ENCODE measurements at regions not wholly inside any gene's neighbourhood (a gene's known extent, or its start where the extent isn't known, plus 50 kb on each side); places are given as distances from the start of the nearest gene placed in this dataset.
A peak's percentile ranks its signal among the peaks of the same experiment; 100 is the strongest.

- Histone ChIP-seq H3K4me3 (ENCODE audit: low read length) (no peak overlapping the region), H3K27ac (ENCODE audit: low read length) (no peak overlapping the region), H2AFZ (ENCODE audit: low read length) (no peak overlapping the region), H3K9ac (ENCODE audit: low read length) (no peak overlapping the region), H3K27me3 (ENCODE audit: low read length) (no peaks in the 10 kb centered on the region), H3K9me2 (replicated peaks; ENCODE audit: insufficient read depth, low read length) (no peaks in the 10 kb centered on the region), H3K4me1 (ENCODE audit: low read length) (no peaks in the 10 kb centered on the region), H3K9me3 (ENCODE audit: low read length) (no peaks in the 10 kb centered on the region), H4K20me1 (ENCODE audit: insufficient read depth, low read depth, low read length) (no peaks in the 10 kb centered on the region), H3K36me3 (ENCODE audit: insufficient read depth, low read length) (no peaks in the 10 kb centered on the region), H3K79me2 (ENCODE audit: low read length) (no peaks in the 10 kb centered on the region), H3K4me2 (ENCODE audit: low read depth, low read length, poor library complexity, severe bottlenecking) (no peak overlapping the region)
- DNase-seq: peak; percentile 21
Measured at GRCh38 chr18:47585136-47585535, 333.7 kb upstream of the SKOR2 start.

DNA sequence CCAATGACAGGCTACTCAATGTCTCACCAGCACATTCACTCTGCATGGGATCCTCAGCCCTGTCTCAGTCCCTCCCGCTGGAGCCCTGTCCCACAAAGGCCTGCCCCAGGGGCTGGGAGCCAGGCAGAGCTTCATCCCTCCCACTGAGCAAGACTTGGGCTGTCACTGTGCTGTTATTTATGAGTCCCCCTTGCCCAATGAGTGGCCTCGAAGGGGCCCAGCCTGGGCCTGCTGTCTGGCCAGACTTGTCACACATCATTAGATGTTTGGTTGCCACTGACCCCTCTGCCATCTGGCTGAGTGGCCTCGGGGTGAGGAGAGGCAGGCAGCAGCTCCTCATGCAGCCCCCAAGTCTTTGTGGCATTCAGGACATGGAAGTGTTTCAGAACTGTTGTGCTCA lies 330.6 kb upstream of the SKOR2 start:
- Histone ChIP-seq H3K27me3 (ENCODE audit: low read length) (no peaks in the 10 kb centered on the region), H3K4me1 (ENCODE audit: low read length) (no peaks in the 10 kb centered on the region), H3K9me2 (replicated peaks; ENCODE audit: insufficient read depth, low read length) (no peaks in the 10 kb centered on the region), H3K9me3 (ENCODE audit: low read length) (no peaks in the 10 kb centered on the region), H3K36me3 (ENCODE audit: insufficient read depth, low read length) (no peaks in the 10 kb centered on the region), H3K27ac (ENCODE audit: low read length) (no peak overlapping the region), H4K20me1 (ENCODE audit: insufficient read depth, low read depth, low read length) (no peaks in the 10 kb centered on the region), H3K4me3 (ENCODE audit: low read length) (no peak overlapping the region), H3K79me2 (ENCODE audit: low read length) (no peaks in the 10 kb centered on the region), H3K9ac (ENCODE audit: low read length) (no peak overlapping the region), H3K4me2 (ENCODE audit: low read depth, low read length, poor library complexity, severe bottlenecking) (no peak overlapping the region), H2AFZ (ENCODE audit: low read length) (no peak overlapping the region)
- no peak for DNase-seq

- Histone ChIP-seq H3K36me3 (ENCODE audit: insufficient read depth, low read length) (no peaks in the 10 kb centered on the region), H3K27ac (ENCODE audit: low read length) (no peak overlapping the region), H3K79me2 (ENCODE audit: low read length) (no peaks in the 10 kb centered on the region), H3K9me3 (ENCODE audit: low read length) (no peaks in the 10 kb centered on the region), H3K4me2 (ENCODE audit: low read depth, low read length, poor library complexity, severe bottlenecking) (no peak overlapping the region), H3K4me1 (ENCODE audit: low read length) (no peaks in the 10 kb centered on the region), H2AFZ (ENCODE audit: low read length) (no peak overlapping the region), H3K4me3 (ENCODE audit: low read length) (no peak overlapping the region), H4K20me1 (ENCODE audit: insufficient read depth, low read depth, low read length) (no peaks in the 10 kb centered on the region), H3K9ac (ENCODE audit: low read length) (no peak overlapping the region), H3K9me2 (replicated peaks; ENCODE audit: insufficient read depth, low read length) (no peaks in the 10 kb centered on the region), H3K27me3 (ENCODE audit: low read length) (no peaks in the 10 kb centered on the region)
- no peak for DNase-seq
Measured at GRCh38 chr18:47577520-47577919, 326.1 kb upstream of the SKOR2 start.

DNA sequence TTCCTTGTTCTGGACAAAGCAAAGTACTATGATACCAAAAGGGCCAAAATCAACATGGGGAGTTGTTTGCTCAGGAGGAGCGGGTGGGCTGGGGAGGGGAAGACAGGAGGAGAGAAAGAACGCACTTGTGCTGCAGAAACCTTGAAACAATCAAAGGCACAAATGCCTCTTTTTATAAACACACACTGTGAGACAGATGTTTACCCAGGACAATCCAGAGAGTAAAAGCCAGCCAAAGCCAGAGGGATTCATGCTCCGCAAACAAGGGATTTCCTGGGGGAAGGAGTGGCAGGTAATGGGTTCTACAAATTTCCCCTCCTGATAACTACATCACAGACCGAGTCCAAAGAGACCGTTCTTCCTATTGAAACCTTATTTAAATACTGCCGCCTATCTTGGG lies 323.5 kb upstream of the SKOR2 start:
- Histone ChIP-seq H3K9me3 (ENCODE audit: low read length) (no peaks in the 10 kb centered on the region), H3K79me2 (ENCODE audit: low read length) (no peaks in the 10 kb centered on the region), H3K4me1 (ENCODE audit: low read length) (no peaks in the 10 kb centered on the region), H3K4me3 (ENCODE audit: low read length) (no peak overlapping the region), H2AFZ (ENCODE audit: low read length) (no peak overlapping the region), H4K20me1 (ENCODE audit: insufficient read depth, low read depth, low read length) (no peaks in the 10 kb centered on the region), H3K27me3 (ENCODE audit: low read length) (no peaks in the 10 kb centered on the region), H3K9me2 (replicated peaks; ENCODE audit: insufficient read depth, low read length) (no peaks in the 10 kb centered on the region), H3K36me3 (ENCODE audit: insufficient read depth, low read length) (no peaks in the 10 kb centered on the region), H3K27ac (ENCODE audit: low read length) (no peak overlapping the region), H3K4me2 (ENCODE audit: low read depth, low read length, poor library complexity, severe bottlenecking) (no peak overlapping the region), H3K9ac (ENCODE audit: low read length) (no peak overlapping the region)
- DNase-seq: no peak

DNA sequence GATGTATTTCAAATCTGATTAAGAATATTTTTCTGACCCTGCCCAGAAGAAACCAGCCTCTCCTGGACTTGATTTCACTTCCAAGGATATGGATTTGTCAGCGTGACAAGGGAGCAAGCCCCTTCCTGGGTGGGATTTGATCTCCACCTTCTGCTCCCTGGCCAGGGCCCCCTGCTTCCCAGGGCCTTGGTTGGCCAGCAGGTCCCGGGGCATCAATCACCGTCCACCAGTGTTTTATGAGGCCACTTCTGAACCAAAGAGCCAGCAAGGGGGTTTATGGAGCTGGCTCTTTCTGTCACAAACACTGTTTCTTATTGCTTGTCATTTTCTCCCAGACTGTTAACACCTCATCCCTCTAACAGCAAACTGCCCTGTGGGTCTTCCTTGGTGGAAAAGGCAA lies 320.5 kb upstream of the SKOR2 start:
- Histone ChIP-seq H2AFZ (ENCODE audit: low read length) (no peak overlapping the region), H3K9me3 (ENCODE audit: low read length) (no peaks in the 10 kb centered on the region), H3K27me3 (ENCODE audit: low read length) (no peaks in the 10 kb centered on the region), H3K9me2 (replicated peaks; ENCODE audit: insufficient read depth, low read length) (no peaks in the 10 kb centered on the region), H3K4me1 (ENCODE audit: low read length) (no peaks in the 10 kb centered on the region), H3K4me3 (ENCODE audit: low read length) (no peak overlapping the region), H3K27ac (ENCODE audit: low read length) (no peak overlapping the region), H3K79me2 (ENCODE audit: low read length) (no peaks in the 10 kb centered on the region), H4K20me1 (ENCODE audit: insufficient read depth, low read depth, low read length) (no peaks in the 10 kb centered on the region), H3K4me2 (ENCODE audit: low read depth, low read length, poor library complexity, severe bottlenecking) (no peak overlapping the region), H3K9ac (ENCODE audit: low read length) (no peak overlapping the region), H3K36me3 (ENCODE audit: insufficient read depth, low read length) (no peaks in the 10 kb centered on the region)
- DNase-seq: no peak

DNA sequence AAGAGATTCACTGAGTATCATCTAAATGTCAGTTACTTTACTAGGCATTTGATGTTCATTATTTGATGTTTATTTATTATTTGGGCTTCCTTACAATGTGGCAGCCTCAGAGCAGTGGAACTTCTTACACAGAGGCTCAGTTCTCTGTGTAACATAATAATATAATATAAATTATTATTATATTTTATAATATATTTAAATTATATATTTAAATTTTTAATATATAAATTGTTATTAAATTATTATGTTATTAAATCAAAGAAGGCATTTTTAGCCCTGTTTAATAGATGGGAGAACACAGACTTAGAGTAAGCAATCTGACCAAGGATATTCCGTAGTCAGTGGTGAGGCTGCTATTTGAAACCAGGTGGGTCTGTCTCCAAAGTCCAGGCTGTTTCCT lies 315.3 kb upstream of the SKOR2 start:
- H3K9me3 ChIP-seq (ENCODE audit: low read length): no peaks in the 10 kb centered on the region
- H3K9ac ChIP-seq (ENCODE audit: low read length): no peak overlapping the region
- H4K20me1 ChIP-seq (ENCODE audit: insufficient read depth, low read depth, low read length): no peaks in the 10 kb centered on the region
- H2AFZ ChIP-seq (ENCODE audit: low read length): no peak overlapping the region
- H3K4me2 ChIP-seq (ENCODE audit: low read depth, low read length, poor library complexity, severe bottlenecking): no peak overlapping the region
- no peaks in the 10 kb centered on the region for H3K9me2 ChIP-seq (replicated peaks; ENCODE audit: insufficient read depth, low read length)
- no peak overlapping the region for H3K27ac ChIP-seq (ENCODE audit: low read length)
- H3K79me2 ChIP-seq (ENCODE audit: low read length): no peaks in the 10 kb centered on the region
- DNase-seq: no peak
- H3K27me3 ChIP-seq (ENCODE audit: low read length): no peaks in the 10 kb centered on the region
- H3K36me3 ChIP-seq (ENCODE audit: insufficient read depth, low read length): no peaks in the 10 kb centered on the region
- H3K4me1 ChIP-seq (ENCODE audit: low read length): no peaks in the 10 kb centered on the region
- no peak overlapping the region for H3K4me3 ChIP-seq (ENCODE audit: low read length)

DNA sequence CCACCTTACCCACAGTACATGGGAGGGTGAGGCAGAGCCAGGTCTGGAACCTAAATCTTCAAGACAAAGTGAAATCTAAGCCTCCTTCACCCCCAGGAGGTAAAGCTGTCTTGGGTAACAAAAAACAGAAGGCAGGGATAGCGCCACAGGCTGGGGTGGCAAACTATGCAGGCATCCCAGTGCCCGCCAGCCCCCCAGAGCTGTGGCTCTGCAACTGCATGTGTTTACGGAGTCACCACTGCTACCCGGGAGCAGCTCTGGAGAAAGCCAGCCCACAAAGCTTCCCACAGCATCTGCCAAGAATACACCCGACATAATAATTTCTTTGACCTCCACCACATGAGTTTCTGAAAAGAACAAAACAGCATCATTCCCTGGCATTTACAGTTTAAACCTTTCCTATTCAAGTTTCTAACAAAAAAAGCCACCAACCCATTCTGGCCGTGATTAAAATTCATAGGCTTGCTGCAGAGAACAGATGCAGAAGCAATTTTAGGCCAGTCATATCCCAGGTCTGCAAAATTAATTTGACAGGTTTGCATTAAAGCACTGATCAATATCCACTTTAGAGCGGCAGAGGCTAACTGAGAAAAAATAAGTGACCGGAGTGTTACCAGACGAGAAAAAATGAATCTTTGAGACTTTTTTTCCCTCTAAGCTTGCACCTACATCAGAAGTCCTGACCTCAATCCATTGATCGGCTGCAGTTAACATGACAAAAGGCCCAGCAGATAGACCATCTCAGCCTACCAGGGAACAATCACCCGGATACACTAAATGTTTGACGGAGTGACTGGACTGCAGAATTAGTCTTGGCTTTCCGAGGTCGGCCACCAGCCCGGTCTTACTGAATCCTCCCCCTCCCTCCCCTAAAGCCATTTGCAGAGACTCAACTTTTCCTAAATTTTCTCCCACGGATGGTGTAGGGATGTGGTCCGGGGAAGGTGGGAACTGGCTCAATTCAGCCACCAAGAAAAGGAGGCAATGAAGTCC lies 309.6 kb upstream of the SKOR2 start:
- Histone ChIP-seq H3K9me2 (replicated peaks; ENCODE audit: insufficient read depth, low read length) (no peaks in the 10 kb centered on the region), H2AFZ (ENCODE audit: low read length) (no peak overlapping the region), H3K4me2 (ENCODE audit: low read depth, low read length, poor library complexity, severe bottlenecking) (no peak overlapping the region), H3K4me3 (ENCODE audit: low read length) (no peak overlapping the region), H4K20me1 (ENCODE audit: insufficient read depth, low read depth, low read length) (no peaks in the 10 kb centered on the region), H3K4me1 (ENCODE audit: low read length) (no peaks in the 10 kb centered on the region), H3K27me3 (ENCODE audit: low read length) (no peaks in the 10 kb centered on the region), H3K9me3 (ENCODE audit: low read length) (no peaks in the 10 kb centered on the region), H3K27ac (ENCODE audit: low read length) (no peak overlapping the region), H3K79me2 (ENCODE audit: low read length) (no peaks in the 10 kb centered on the region), H3K9ac (ENCODE audit: low read length) (no peak overlapping the region), H3K36me3 (ENCODE audit: insufficient read depth, low read length) (no peaks in the 10 kb centered on the region)
- no peak for DNase-seq

DNA sequence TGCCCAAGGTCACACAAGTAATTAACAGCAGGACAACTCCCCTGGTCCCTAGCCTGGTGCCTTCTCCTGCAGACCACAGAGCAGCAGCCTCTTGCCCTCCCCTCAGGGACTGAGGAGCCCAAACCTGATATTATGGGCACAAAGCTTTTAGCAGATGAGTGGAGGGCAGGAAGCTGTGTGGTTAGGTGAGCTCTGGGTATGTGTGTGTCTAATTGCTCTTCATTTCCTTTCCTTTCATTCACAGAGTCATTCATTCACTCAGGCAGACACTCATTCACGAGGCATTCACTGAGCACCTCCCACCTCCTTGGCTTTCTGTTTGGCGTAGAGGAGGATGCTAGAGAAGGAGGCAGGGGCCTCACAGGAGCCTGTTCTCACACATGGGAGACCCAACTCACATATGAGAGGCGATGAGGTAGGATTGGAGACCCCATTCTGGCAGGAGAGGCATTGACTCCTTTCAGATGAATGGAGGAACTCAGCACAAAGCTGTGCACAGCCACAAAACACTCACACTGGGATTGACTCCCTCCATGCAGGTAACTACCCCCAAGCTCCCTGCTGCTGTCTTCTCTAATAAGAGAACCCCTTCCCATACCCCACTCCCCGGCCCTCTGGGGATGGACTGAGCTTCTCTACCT lies 306.8 kb upstream of the SKOR2 start:
- H3K36me3 ChIP-seq (ENCODE audit: insufficient read depth, low read length): no peaks in the 10 kb centered on the region
- no peak overlapping the region for H2AFZ ChIP-seq (ENCODE audit: low read length)
- H3K4me1 ChIP-seq (ENCODE audit: low read length): no peaks in the 10 kb centered on the region
- DNase-seq: no peak
- no peaks in the 10 kb centered on the region for H3K27me3 ChIP-seq (ENCODE audit: low read length)
- no peak overlapping the region for H3K4me2 ChIP-seq (ENCODE audit: low read depth, low read length, poor library complexity, severe bottlenecking)
- H3K9me3 ChIP-seq (ENCODE audit: low read length): no peaks in the 10 kb centered on the region
- no peak overlapping the region for H3K9ac ChIP-seq (ENCODE audit: low read length)
- no peaks in the 10 kb centered on the region for H3K9me2 ChIP-seq (replicated peaks; ENCODE audit: insufficient read depth, low read length)
- H3K4me3 ChIP-seq (ENCODE audit: low read length): no peak overlapping the region
- no peaks in the 10 kb centered on the region for H4K20me1 ChIP-seq (ENCODE audit: insufficient read depth, low read depth, low read length)
- no peak overlapping the region for H3K27ac ChIP-seq (ENCODE audit: low read length)
- H3K79me2 ChIP-seq (ENCODE audit: low read length): no peaks in the 10 kb centered on the region
